ENCODE measurements at regions not wholly inside any gene's neighbourhood (a gene's known extent, or its start where the extent isn't known, plus 50 kb on each side); places are given as distances from the start of the nearest gene placed in this dataset.

DNA sequence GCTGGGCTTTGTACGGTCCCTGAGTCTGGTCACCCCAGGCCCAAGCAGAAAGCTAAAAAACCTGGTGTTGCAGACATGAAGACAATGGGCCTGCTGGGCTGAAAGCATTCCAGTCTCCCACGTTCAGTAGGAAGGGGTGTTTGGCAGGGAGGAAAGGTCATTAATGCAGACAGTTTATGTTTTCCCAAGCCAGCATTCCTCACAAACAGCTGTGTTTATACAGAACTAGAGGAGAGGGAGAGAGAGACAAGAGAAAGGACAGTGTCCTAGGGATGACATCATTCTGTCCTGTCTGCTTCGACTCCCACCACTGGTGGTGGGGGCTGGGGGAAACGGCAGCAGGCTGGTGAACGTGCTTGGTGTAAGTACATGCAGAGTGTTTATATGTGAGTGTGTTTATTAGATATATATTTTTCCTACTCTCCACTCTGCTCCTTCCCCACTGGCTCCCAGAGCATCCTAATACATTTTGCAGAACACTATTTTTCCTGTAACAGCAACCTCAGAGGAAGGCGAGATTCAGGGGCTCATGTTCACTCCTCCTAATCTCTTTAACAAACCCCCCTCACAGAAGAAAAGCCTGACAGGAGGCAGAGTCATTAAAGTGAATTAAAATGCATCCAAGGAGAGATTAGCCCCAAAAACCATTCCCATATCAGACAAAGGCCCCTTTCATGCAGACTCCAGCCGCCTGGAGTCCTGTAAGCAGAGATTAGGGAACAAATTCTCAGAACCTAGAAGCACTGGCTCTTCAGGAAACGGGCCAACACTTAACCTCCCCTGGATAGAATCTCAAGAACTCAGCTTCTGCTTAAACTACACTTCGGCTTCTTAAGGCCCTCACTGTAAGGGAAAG is 380.4 kb downstream of the TNS1 start:
- TF ChIP-seq, protein P1, sequence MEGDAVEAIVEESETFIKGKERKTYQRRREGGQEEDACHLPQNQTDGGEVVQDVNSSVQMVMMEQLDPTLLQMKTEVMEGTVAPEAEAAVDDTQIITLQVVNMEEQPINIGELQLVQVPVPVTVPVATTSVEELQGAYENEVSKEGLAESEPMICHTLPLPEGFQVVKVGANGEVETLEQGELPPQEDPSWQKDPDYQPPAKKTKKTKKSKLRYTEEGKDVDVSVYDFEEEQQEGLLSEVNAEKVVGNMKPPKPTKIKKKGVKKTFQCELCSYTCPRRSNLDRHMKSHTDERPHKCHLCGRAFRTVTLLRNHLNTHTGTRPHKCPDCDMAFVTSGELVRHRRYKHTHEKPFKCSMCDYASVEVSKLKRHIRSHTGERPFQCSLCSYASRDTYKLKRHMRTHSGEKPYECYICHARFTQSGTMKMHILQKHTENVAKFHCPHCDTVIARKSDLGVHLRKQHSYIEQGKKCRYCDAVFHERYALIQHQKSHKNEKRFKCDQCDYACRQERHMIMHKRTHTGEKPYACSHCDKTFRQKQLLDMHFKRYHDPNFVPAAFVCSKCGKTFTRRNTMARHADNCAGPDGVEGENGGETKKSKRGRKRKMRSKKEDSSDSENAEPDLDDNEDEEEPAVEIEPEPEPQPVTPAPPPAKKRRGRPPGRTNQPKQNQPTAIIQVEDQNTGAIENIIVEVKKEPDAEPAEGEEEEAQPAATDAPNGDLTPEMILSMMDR (IDR thresholded peaks at IDR 0.05), result no peak
- TF ChIP-seq POLR2A (IDR thresholded peaks at IDR 0.05), result no peak
- no peak for TF ChIP-seq POLR2AphosphoS5 (IDR thresholded peaks at IDR 0.05)
